Lower leg skin (tissue), 4 donors: ENCODE measurements at regions not wholly inside any gene's neighbourhood (a gene's known extent, or its start where the extent isn't known, plus 50 kb on each side); places are given as distances from the start of the nearest gene placed in this dataset.
"Not testable (repeated sequence)": the region's sequence is repeated elsewhere in the genome, so short reads cannot be mapped to it uniquely, and the experiment has no call there.

Source experiments
- DNase-seq, 2 donors: peaks; one replicate each; pipeline ENCODE4 v3.0.0-alpha.2; 2019; ENCODE audit warnings: low spot score in 2 of 2
- H3K4me3 ChIP-seq: fragments of 200-600 bp; sonication (generic); 2 replicates; pipeline ENCODE4 v1.5.1; 2017; ENCODE audit warnings: mild to moderate bottlenecking, low read depth; ENCODE audit not compliant: poor library complexity, severe bottlenecking
- POLR2A ChIP-seq, 2 donors: fragments of 450-650 bp; IDR thresholded peaks; one replicate each; pipeline ENCODE4 v1.6.1; 2016 to 2017; ENCODE audit warnings: antibody characterized with exemption in 2 of 2, mild to moderate bottlenecking in 1 of 2, moderate library complexity in 1 of 2
- WGBS, 2 donors: methylation state at CpG; one replicate each; pipeline ENCODE4 v1.1.5; 2018; 5-methylcytosine and 5-hydroxymethylcytosine counted together
- intact Hi-C: fragments of 100-400 bp; cut with DNase I; formaldehyde crosslinking; loops from one replicate; pipeline ENCODE4 v1.15.0; 2023; ENCODE audit warnings: low total_unique reads
- TF ChIP-seq, protein P1 (sequence below), 3 donors: fragments of 450-650 bp; IDR thresholded peaks; one replicate each; pipeline ENCODE4 v1.5.1; 2016; ENCODE audit warnings: antibody characterized with exemption in 3 of 3, mild to moderate bottlenecking in 3 of 3, moderate library complexity in 2 of 3

DNA sequence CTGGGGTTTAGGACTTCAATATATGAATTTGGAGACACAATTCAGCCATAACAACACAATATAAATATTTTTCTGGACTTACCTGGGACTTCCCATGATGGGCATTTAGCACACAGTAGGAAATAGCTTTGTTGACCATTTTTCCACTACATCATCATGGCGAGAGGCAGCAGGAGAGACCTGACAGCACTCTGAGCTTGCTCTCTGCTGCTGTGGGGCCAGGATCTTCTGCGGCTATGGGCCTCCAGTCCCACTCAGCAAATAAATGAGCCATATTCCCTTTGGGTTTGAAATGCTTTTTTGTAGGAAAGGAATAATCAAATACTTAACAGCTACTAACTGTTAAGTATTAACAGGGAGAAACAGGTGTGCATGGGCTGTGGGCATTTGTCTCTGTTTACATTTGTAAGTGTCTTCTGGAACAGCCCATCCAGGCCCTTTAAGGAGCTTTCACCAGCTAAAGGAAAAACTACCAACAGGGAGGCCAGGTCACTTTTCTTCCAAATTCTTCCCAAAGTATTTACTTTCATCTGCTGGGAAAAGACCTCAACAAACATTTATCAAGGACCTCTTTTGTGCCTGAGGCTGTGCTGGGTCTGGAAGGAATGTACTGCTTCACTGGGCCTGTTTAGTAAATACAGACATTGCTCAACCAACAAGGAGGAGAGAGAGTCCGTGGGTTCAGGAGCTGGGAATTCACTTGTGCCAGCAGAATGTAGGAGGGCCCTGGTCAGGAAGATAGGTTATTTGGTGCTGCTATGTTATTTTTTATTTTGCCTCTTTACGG lies 133.2 kb downstream of the LRIG2 start:
- WGBS, 2 donors = 84 to 85% methylated on average over 4 of the region's 4 CpGs
- intact Hi-C loops = no loop called here
- no peak overlapping the region for H3K4me3 ChIP-seq
- DNase-seq = no peak
- TF ChIP-seq, protein P1, sequence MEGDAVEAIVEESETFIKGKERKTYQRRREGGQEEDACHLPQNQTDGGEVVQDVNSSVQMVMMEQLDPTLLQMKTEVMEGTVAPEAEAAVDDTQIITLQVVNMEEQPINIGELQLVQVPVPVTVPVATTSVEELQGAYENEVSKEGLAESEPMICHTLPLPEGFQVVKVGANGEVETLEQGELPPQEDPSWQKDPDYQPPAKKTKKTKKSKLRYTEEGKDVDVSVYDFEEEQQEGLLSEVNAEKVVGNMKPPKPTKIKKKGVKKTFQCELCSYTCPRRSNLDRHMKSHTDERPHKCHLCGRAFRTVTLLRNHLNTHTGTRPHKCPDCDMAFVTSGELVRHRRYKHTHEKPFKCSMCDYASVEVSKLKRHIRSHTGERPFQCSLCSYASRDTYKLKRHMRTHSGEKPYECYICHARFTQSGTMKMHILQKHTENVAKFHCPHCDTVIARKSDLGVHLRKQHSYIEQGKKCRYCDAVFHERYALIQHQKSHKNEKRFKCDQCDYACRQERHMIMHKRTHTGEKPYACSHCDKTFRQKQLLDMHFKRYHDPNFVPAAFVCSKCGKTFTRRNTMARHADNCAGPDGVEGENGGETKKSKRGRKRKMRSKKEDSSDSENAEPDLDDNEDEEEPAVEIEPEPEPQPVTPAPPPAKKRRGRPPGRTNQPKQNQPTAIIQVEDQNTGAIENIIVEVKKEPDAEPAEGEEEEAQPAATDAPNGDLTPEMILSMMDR (IDR thresholded peaks at IDR 0.05) = no peak
- no peak for TF ChIP-seq POLR2A (IDR thresholded peaks at IDR 0.05)

DNA sequence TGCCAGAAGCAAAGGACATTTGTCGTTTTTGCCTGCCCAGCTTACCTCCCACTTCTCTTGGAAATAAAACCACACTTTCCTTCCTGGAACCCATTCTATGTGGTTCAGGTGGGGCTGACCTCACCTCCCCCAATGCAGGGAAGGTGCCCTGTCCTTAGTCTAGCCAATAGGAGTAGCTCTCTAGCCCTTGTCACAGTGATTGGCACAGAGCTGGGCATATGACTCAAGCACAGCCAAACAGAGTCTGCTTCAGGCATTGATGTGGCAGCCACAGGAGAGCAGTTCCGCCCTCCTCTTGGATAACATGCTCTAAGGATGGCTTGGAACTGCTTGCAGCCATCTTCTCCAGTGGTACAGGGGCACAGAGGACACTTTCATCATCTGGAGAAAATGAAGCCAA lies 134.0 kb downstream of the LRIG2 start:
- H3K4me3 ChIP-seq = no peak overlapping the region
- 38 to 47% methylated on average over 2 of the region's 2 CpGs for WGBS, 2 donors
- TF ChIP-seq, protein P1 (IDR thresholded peaks at IDR 0.05) = no peak
- no peak for TF ChIP-seq POLR2A (IDR thresholded peaks at IDR 0.05)
- no peak for DNase-seq
- intact Hi-C loops = no loop called here

DNA sequence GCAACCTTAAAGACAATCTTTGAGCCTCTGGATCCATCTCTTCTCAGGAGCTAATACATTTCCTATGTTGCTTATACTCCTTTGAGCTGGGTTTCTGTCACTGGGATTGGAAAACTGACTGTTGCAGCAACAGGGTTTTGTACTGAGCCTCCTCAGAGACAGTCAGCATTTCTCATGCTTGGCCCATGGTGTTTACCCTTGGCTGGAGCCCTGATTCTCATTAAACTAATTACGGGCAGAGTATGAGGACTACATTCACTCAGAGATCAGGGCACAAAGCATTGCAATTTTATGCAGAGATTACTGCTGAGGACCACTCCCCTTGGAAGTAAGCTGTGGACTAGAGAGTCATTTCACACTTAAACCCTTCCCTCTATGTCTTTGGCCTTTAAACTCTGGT lies 134.5 kb downstream of the LRIG2 start:
- no peak for DNase-seq
- WGBS, 2 donors = 79 to 80% methylated on average over 1 of the region's 1 CpG
- TF ChIP-seq, protein P1 (IDR thresholded peaks at IDR 0.05) = no peak
- no peak for TF ChIP-seq POLR2A (IDR thresholded peaks at IDR 0.05)
- intact Hi-C loops = no loop called here
- no peak overlapping the region for H3K4me3 ChIP-seq

DNA sequence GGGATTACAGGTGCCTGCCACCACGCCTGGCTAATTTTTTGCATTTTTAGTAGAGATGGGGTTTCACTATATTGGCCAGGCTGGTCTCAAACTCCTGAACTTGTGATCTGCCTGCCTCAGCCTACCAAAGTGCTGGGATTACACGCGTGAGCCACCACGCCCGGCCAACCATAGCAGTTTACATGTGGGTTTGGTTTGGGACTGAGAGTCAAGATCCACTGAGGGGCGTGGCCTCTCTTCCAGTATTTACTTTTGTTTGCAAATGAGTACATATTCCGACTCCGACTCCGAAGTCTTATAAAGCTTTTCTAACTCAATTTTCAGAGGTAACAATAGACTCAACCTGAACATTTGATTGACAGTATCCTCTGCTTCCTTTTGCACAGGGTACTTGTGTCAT lies 135.4 kb downstream of the LRIG2 start:
- DNase-seq, intact Hi-C loops, H3K4me3 ChIP-seq: not testable (repeated sequence)
- 88 to 91% methylated on average over 9 of the region's 9 CpGs for WGBS, 2 donors

DNA sequence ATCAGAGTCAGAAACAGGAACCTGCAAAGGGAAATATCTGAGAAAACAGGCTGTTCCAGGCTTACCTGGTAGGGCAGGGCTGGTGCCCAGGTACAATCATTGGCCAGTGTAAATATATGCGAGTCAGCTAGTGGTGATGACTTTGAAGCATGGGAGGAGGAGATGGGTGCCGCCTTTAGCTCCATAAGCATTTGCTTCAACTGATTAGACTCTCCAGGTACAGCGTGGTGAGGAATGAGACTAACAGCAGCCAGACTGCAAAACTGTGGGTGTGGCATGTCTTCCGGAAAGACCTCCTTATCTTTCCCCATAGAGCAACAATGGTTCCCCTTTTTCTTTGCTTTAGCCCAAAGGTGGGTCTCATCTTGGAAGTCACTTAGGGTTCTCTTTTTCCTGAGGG lies 137.2 kb downstream of the LRIG2 start:
- DNase-seq = no peak
- TF ChIP-seq, protein P1 (IDR thresholded peaks at IDR 0.05) = no peak
- no peak for TF ChIP-seq POLR2A (IDR thresholded peaks at IDR 0.05)
- intact Hi-C loops = no loop called here
- 37 to 45% methylated on average over 4 of the region's 4 CpGs for WGBS, 2 donors
- H3K4me3 ChIP-seq = no peak overlapping the region

DNA sequence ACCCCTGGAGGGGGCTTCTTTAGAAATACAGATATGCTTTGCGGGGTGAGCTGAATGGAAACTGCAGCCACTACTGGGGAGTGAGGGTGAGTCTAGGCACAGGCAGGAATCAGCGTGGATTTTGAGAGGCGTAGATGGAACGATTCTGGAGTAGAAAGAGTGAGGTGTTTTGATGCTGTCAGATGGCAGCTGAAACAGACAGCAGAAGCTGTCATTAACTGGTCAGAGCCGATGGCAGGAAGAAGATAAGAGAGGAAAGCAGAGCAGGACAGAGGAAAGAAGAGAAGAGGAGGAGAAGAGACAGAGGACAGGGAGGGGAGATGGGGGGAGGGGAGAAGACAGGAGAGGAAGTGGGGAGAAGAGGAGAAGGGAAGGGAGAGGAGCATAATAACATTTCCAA lies 138.5 kb downstream of the LRIG2 start:
- no peak for DNase-seq
- H3K4me3 ChIP-seq = no peak overlapping the region
- WGBS, 2 donors = 60 to 61% methylated on average over 5 of the region's 5 CpGs
- TF ChIP-seq, protein P1 (IDR thresholded peaks at IDR 0.05) = no peak
- no peak for TF ChIP-seq POLR2A (IDR thresholded peaks at IDR 0.05)
- intact Hi-C loops = no loop called here
